ENCODE measurements at regions not wholly inside any gene's neighbourhood (a gene's known extent, or its start where the extent isn't known, plus 50 kb on each side); places are given as distances from the start of the nearest gene placed in this dataset.

DNA sequence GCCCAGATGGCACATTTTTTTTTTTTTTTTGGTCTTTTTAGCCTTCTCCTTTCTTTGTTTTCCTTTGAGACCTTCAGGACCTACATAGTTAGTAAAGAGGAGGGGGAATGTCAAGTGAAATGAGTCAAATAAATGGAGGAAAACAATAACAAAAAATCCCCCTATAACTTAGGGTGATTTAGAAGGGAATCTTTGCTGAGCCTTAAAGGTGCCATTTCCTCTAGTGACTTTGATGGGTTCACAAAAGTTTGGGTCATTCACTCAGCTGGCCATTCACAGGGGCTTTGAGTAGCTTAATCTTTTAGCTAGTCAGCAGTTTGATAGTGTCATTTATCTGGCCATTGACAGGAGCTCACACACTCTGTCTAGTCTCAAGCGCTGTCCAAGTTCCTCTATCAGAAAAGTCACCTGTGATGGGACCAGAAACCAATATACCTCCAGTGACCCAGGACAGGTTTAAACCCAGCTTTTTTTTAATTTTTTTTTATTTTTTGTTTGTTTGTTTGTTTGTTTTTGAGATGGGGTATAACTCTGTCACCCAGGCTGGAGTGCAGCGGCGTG, 275.1 kb upstream of the PRDM1 start:
- no peak for DNase-seq (ENCODE audit: low read depth)
- H3K36me3 ChIP-seq (ENCODE audit: control insufficient read depth, insufficient read depth, low read length) = no peaks in the 10 kb centered on the region
- H3K4me3 ChIP-seq (ENCODE audit: low read depth, low read length) = no peak overlapping the region
- TF ChIP-seq, protein P1, sequence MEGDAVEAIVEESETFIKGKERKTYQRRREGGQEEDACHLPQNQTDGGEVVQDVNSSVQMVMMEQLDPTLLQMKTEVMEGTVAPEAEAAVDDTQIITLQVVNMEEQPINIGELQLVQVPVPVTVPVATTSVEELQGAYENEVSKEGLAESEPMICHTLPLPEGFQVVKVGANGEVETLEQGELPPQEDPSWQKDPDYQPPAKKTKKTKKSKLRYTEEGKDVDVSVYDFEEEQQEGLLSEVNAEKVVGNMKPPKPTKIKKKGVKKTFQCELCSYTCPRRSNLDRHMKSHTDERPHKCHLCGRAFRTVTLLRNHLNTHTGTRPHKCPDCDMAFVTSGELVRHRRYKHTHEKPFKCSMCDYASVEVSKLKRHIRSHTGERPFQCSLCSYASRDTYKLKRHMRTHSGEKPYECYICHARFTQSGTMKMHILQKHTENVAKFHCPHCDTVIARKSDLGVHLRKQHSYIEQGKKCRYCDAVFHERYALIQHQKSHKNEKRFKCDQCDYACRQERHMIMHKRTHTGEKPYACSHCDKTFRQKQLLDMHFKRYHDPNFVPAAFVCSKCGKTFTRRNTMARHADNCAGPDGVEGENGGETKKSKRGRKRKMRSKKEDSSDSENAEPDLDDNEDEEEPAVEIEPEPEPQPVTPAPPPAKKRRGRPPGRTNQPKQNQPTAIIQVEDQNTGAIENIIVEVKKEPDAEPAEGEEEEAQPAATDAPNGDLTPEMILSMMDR (IDR thresholded peaks at IDR 0.05; ENCODE audit: insufficient read depth, low read length, poor library complexity, severe bottlenecking) = no peak
- no peaks in the 10 kb centered on the region for H3K27me3 ChIP-seq (ENCODE audit: control insufficient read depth, insufficient read depth, low read length)

DNA sequence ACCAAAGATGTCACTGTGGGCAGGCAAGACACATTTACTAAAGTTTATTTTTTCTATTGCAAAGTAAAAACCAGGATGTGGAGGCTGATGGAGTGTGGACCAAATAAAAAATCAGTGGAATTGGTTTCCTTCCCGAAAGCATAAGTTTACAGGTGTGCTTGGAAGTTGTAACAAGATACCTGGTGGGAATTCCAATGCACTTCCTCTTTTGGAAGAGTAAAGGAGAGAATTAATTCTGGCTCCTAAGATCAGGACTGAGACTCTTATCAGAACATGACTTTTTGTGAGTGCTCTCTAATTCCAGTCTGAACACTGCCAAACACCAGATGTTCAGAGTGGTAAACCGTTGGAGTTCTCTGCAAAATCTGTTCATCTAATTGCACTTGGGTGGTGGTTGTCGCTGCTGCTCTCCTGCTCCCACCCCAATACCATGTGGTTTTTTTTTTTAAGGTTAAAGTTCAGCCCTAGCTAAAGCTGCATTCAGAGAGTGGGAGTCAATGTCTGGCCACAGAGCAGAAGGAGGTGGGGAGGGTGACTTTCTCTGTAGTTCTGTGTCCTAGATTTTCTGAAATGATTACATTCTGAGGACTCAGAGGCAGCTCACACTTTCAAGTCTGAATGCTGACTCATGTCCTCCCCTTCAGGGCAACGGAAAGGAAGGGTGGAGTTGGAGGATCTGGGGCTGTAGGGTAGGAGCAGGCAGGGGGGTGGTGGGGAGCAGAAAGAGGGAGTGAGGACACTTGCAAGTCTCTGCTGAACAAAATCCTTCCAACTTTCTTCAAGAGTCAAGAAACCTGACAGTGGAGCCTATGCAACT, 275.8 kb upstream of the PRDM1 start:
- DNase-seq (ENCODE audit: low read depth) = peak; percentile 65
- Histone ChIP-seq H3K36me3 (ENCODE audit: control insufficient read depth, insufficient read depth, low read length) (no peaks in the 10 kb centered on the region), H3K4me3 (ENCODE audit: low read depth, low read length) (no peak overlapping the region), H3K27me3 (ENCODE audit: control insufficient read depth, insufficient read depth, low read length) (no peaks in the 10 kb centered on the region)
- TF ChIP-seq, protein P1 (IDR thresholded peaks at IDR 0.05; ENCODE audit: insufficient read depth, low read length, poor library complexity, severe bottlenecking) = no peak

GRCh38 chr6:105808571-105808970, 277.6 kb upstream of the PRDM1 start:
- DNase-seq (ENCODE audit: low read depth) = no peak
- TF ChIP-seq, protein P1 (IDR thresholded peaks at IDR 0.05; ENCODE audit: insufficient read depth, low read length, poor library complexity, severe bottlenecking) = no peak
- Histone ChIP-seq H3K27me3 (ENCODE audit: control insufficient read depth, insufficient read depth, low read length) (no peaks in the 10 kb centered on the region), H3K4me3 (ENCODE audit: low read depth, low read length) (no peak overlapping the region), H3K36me3 (ENCODE audit: control insufficient read depth, insufficient read depth, low read length) (no peaks in the 10 kb centered on the region)

DNA sequence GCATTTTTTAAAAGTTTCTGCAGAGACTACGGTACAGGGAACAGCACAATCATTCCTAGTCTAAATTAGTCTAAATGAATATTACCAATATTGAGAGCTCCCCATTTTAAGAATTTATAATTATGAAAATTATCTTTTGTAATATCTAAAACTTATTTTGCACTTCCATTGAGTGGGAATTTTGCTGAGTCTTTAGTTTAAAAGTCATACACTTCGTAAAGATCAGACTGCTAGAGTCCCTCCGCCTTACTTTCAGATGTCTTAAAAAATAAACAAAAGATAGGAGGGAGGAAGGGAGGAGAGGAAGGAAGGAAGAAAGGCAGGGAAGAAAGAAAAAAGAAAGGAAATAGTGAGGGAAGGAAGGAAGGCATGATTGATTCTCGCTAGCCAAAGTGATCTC, 278.2 kb upstream of the PRDM1 start:
- Histone ChIP-seq H3K27me3 (ENCODE audit: control insufficient read depth, insufficient read depth, low read length) (no peaks in the 10 kb centered on the region), H3K4me3 (ENCODE audit: low read depth, low read length) (no peak overlapping the region), H3K36me3 (ENCODE audit: control insufficient read depth, insufficient read depth, low read length) (no peaks in the 10 kb centered on the region)
- DNase-seq (ENCODE audit: low read depth) = no peak
- TF ChIP-seq, protein P1 (IDR thresholded peaks at IDR 0.05; ENCODE audit: insufficient read depth, low read length, poor library complexity, severe bottlenecking) = no peak

- H3K27me3 ChIP-seq (ENCODE audit: control insufficient read depth, insufficient read depth, low read length) = no peaks in the 10 kb centered on the region
- DNase-seq (ENCODE audit: low read depth) = no peak
- no peak overlapping the region for H3K4me3 ChIP-seq (ENCODE audit: low read depth, low read length)
- TF ChIP-seq, protein P1 (IDR thresholded peaks at IDR 0.05; ENCODE audit: insufficient read depth, low read length, poor library complexity, severe bottlenecking) = no peak
- H3K36me3 ChIP-seq (ENCODE audit: control insufficient read depth, insufficient read depth, low read length) = no peaks in the 10 kb centered on the region
Measured at GRCh38 chr6:105806486-105806920, 279.6 kb upstream of the PRDM1 start.
